KMS-11 (cell line): ENCODE measurements at regions not wholly inside any gene's neighbourhood (a gene's known extent, or its start where the extent isn't known, plus 50 kb on each side); places are given as distances from the start of the nearest gene placed in this dataset.

Experiments used
- H2AFZ ChIP-seq: fragments of 200-600 bp; sonication (generic); 2 replicates; pipeline ENCODE4 v1.6.1; 2016; ENCODE audit warnings: antibody characterized with exemption, mixed run types, low read depth
- H3K27ac ChIP-seq: fragments of 200-600 bp; sonication (generic); 2 replicates; pipeline ENCODE4 v1.6.1; 2016; ENCODE audit warnings: mild to moderate bottlenecking, mixed run types
- H3K27me3 ChIP-seq: fragments of 200-600 bp; sonication (generic); 2 replicates; pipeline ENCODE4 v1.6.1; 2017; ENCODE audit warnings: mild to moderate bottlenecking, low read depth, mixed run types, moderate library complexity; ENCODE audit not compliant: insufficient read depth
- H3K36me3 ChIP-seq: fragments of 200-600 bp; sonication (generic); 2 replicates; pipeline ENCODE4 v1.6.1; 2017; ENCODE audit warnings: mild to moderate bottlenecking, mixed run types; ENCODE audit not compliant: insufficient read depth
- H3K4me1 ChIP-seq: fragments of 200-600 bp; sonication (generic); 2 replicates; pipeline ENCODE4 v1.6.1; 2016; ENCODE audit warnings: mild to moderate bottlenecking, low read depth, mixed run types; ENCODE audit not compliant: poor library complexity, severe bottlenecking
- H3K4me2 ChIP-seq: fragments of 200-600 bp; sonication (generic); 2 replicates; pipeline ENCODE4 v1.7.0; 2016; ENCODE audit warnings: mild to moderate bottlenecking, mixed run types
- H3K4me3 ChIP-seq: fragments of 200-600 bp; sonication (generic); IDR thresholded peaks from 2 replicates; pipeline ENCODE4 v1.6.1; 2017; ENCODE audit warnings: low read depth, low read length, mixed read lengths; ENCODE audit not compliant: insufficient read depth
- H3K79me2 ChIP-seq: fragments of 200-600 bp; sonication (generic); 2 replicates; pipeline ENCODE4 v1.6.1; 2016; ENCODE audit warnings: low read depth, mixed run types; ENCODE audit not compliant: insufficient read depth
- H3K9ac ChIP-seq: fragments of 200-600 bp; sonication (generic); 2 replicates; pipeline ENCODE4 v1.6.1; 2016; ENCODE audit warnings: mild to moderate bottlenecking, mixed run types
- H4K20me1 ChIP-seq: fragments of 200-600 bp; sonication (generic); 2 replicates; pipeline ENCODE4 v1.6.1; 2016; ENCODE audit warnings: mild to moderate bottlenecking, mixed run types; ENCODE audit not compliant: insufficient read depth
- CTCF ChIP-seq: fragments of 200-600 bp; sonication (generic); conservative IDR thresholded peaks from 2 replicates; pipeline ENCODE4 v1.6.1; 2017; ENCODE audit warnings: low read depth, mild to moderate bottlenecking, antibody characterized with exemption, low read length, moderate library complexity, mixed read lengths

DNA sequence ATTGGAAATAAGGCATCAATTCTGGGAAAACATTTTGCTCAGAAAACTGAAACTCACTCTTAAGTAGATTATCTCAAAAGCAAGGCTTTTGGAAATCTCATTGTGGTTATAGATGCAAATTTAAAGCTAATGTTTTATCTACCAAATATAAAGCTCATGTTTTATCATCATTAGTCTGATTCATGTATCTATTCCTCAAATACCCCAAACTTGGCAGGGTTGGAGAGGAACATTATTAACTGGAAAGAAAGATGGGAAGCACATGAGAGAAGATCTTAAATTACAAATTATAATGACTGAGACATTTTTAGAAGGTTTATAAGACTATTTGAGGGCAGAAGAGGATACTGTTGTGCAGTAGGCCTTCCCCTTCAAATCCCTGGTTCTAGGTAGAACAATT, 137.3 kb upstream of the TGFBR2 start:
- TF ChIP-seq CTCF = no peak
- no peaks in the 10 kb centered on the region for H3K36me3 ChIP-seq
- H3K4me2 ChIP-seq = no peak overlapping the region
- H3K9ac ChIP-seq = no peak overlapping the region
- H3K4me3 ChIP-seq = no peak overlapping the region
- H4K20me1 ChIP-seq = no peaks in the 10 kb centered on the region
- no peaks in the 10 kb centered on the region for H3K79me2 ChIP-seq
- H3K4me1 ChIP-seq = no peaks in the 10 kb centered on the region
- H2AFZ ChIP-seq = no peak overlapping the region
- H3K27me3 ChIP-seq = no peaks in the 10 kb centered on the region
- no peak overlapping the region for H3K27ac ChIP-seq

GRCh38 chr3:30470496-30470895, 135.9 kb upstream of the TGFBR2 start:
- no peaks in the 10 kb centered on the region for H4K20me1 ChIP-seq
- no peaks in the 10 kb centered on the region for H3K27me3 ChIP-seq
- no peak overlapping the region for H3K4me2 ChIP-seq
- H3K36me3 ChIP-seq = no peaks in the 10 kb centered on the region
- H2AFZ ChIP-seq = no peak overlapping the region
- TF ChIP-seq CTCF = no peak
- H3K27ac ChIP-seq = no peak overlapping the region
- H3K4me1 ChIP-seq = no peaks in the 10 kb centered on the region
- H3K79me2 ChIP-seq = no peaks in the 10 kb centered on the region
- no peak overlapping the region for H3K9ac ChIP-seq
- H3K4me3 ChIP-seq = no peak overlapping the region

- Histone ChIP-seq H3K4me1 (no peaks in the 10 kb centered on the region), H4K20me1 (no peaks in the 10 kb centered on the region), H3K79me2 (no peaks in the 10 kb centered on the region), H3K4me3 (no peak overlapping the region), H3K9ac (no peak overlapping the region), H3K27me3 (no peaks in the 10 kb centered on the region), H2AFZ (no peak overlapping the region), H3K4me2 (no peak overlapping the region), H3K27ac (no peak overlapping the region), H3K36me3 (no peaks in the 10 kb centered on the region)
- no peak for TF ChIP-seq CTCF
Observed at GRCh38 chr3:30471066-30471465, 135.3 kb upstream of the TGFBR2 start.

DNA sequence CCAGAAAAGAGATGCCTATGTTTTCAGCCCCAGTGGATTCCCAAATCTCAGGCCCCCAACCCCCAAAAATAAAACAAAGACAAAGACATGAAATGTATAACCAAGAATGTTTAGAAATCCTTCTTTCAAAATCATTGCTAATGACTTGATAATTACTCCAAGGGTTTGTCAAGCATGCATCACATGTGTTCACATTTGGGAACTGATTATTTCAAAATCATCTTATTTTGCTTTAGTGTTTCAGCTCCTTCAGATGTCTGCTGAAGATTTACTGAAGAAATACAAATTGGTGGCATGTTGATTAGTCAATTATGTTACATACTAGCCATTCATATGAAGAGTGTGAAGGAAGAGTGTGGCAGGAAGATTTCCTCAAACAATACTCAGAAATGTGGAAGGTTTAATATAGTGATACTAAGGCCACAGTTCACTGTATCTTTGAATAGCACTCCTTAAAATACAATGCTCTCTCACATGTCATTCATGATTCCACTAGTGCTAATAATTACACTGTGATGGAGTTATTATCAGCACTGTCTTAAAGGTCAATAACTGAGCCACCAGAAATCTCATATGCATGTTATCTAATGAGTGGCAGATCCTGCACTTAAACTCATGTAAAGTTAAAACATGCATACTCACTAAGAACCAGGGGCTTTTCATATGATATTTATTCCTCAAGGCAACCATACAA, 134.5 kb upstream of the TGFBR2 start:
- Histone ChIP-seq H4K20me1 (no peaks in the 10 kb centered on the region), H3K4me1 (no peaks in the 10 kb centered on the region), H3K27ac (no peak overlapping the region), H3K27me3 (no peaks in the 10 kb centered on the region), H3K4me3 (no peak overlapping the region), H2AFZ (no peak overlapping the region), H3K9ac (no peak overlapping the region), H3K4me2 (no peak overlapping the region), H3K79me2 (no peaks in the 10 kb centered on the region), H3K36me3 (no peaks in the 10 kb centered on the region)
- TF ChIP-seq CTCF = no peak
